NCI-H524 (cell line): ENCODE measurements at regions not wholly inside any gene's neighbourhood (a gene's known extent, or its start where the extent isn't known, plus 50 kb on each side); places are given as distances from the start of the nearest gene placed in this dataset.

Experiments used
- DNase-seq, 2 experiments: peaks; one replicate each; lab custom pipeline; 2025; lab: John Stamatoyannopoulos, UW

DNA sequence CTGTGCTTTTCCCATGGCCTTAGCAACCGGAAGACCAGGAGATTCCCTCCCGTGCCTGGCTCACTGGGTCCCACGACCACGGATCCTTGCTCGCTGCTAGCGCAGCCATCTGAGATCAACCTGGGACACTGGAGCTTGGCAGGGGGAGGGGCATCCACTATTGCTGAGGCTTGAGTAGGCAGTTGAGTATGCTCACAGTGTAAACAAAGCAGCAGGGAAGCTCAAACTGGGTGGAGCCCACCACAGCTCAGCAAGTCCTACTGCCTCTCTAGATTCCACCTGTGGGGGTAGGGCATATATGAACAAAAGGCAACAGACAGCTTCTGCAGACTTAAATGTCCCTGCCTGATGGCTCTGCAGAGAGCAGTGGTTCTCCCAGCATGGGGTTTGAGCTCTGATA lies 697.0 kb downstream of the SORCS1 start:
- DNase-seq, result no peak

DNA sequence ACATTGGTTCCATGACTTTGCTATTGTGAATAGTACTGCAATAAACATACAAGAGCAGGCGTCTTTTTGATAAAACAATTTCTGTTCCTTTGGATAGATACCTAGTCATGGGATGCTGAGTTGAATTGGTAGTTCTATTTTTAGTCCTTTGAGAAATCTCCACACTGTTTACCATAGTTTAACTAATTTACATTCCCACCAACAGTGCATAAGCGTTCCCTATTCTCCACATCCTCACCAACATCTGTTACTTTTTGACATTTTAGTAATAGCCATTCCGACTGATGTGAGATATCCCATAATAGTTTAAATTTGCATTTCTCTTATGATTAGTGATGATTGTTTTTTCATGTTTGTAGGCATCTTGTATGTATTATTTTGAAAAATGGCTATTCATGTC lies 707.0 kb downstream of the SORCS1 start:
- DNase-seq, result no peak

DNA sequence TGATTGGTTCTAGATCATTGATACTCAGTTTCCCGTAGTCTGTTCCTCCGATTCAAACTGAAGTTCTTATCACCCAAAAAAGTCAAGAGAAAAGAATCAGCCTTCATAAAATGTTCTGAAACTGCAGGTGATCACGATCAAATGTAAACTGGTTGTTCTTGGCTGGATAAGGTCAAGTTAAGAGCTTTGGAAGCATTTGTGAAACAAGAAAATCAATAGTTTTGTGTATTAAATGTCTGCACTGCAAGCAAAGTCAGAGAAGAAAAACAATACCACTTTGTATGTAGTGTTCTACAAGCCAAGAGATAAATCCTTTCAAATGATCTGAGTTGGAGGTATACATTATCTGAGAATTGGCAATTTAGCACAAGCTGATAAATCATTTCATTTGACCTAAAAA lies 710.3 kb downstream of the SORCS1 start:
- no peak for DNase-seq

DNA sequence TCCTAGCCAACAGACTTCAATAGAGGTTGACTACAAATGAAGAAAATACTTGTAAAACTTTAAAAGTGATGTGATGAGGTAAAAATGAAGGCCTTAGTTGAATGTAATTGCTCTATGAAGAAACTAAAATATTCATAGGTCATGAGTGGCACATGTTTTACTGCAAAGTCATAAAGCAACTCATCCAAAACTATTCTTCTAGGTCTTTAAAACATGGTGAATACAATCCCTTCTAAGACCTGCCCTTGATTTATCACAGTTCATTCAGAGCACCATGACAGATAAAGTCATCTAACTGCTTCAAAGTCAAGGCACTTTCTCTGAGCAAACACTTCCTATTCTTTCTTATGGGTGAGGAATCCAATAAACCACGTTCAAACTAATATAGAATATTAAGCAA lies 713.5 kb downstream of the SORCS1 start:
- no peak for DNase-seq

DNA sequence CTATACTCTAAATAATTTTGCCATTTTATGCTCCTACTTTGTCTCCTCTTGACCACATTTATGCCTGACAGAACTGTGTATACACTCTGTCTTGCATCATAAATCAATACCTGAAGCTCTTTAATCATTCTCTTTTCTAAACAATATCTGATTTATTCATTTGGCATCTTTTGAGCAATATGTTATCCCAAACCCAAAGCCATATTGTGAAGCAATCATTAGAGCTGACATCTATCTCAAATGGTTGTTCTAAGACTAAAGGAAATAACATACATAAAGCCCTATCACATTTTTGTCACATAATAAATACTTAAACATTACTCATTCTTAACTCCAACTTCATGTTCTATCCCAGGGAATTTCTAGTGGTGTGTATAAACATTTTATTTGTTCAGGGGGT lies 717.6 kb downstream of the SORCS1 start:
- DNase-seq, result no peak

DNA sequence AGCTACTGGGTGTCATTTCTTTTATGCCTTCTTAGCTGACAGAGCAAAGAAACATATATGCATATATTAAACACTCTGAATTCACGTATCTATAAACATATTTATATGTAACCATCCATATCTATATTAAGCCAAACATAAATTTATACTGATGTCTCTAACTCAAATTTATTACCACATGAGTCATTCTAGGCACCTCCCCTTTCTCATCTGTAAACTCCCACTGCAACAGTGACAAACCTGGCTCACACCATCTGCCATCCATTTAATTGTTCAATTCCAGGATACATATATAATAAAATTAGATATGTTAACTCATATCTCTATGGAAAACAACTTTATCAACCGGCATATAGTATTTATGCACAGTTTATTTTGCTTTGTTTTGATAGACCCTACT lies 722.3 kb downstream of the SORCS1 start:
- no peak for DNase-seq

DNA sequence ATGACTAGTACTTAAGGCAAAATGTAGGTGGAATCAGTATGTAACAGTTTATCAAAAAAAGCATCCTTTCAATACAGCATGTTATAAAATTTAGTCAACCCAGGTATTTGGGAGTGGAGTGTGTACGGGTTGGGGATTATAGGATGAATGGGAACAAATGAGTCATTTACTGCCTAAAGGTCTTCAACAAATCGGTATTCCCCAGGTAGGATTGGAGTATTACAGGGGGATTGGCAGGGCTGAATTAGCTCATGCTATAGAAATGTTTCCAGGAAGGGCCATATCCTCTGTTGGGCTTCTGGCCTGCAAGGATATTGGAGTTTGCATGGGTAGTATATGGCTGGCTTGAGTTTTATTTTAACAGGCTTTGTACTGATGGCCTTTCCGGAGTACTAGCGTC lies 723.7 kb downstream of the SORCS1 start:
- no peak for DNase-seq

DNA sequence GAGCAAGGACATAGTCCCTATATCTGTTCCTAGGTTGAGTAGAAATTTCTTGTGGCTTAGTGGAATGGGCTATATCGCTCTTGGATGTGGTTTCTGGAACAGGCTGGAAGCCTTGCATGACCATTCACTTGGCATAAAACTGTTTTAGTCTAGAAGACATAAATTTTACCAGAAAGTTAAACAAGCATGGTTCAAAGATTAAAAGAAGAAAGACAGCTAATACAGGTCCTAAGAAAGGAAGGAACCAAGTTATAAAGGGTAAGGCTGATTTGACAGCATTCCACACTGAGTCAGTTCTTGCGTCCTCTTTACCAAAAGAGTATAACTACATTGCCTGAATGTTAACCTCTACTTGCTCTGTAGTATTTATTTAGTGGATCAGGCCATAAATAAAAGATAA lies 724.2 kb downstream of the SORCS1 start:
- no peak for DNase-seq

DNA sequence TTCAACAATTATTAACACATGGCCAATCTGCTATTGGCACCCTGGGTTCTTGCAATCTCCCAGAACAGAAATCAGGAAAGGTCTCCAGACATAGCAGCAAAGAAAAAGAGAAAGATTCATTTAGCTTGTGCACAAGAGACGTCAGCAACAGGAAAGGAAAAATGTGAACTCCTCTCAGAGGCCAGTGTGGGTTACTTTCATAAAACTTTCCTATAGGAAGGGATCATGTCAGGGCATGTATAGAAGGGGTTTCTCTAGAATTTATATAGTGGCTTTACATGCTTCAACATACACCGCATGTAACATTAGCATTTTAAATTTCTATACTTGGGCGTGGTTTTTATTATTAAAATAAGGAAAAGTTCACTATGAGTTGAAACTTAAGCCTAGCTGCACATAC lies 725.1 kb downstream of the SORCS1 start:
- no peak for DNase-seq

DNA sequence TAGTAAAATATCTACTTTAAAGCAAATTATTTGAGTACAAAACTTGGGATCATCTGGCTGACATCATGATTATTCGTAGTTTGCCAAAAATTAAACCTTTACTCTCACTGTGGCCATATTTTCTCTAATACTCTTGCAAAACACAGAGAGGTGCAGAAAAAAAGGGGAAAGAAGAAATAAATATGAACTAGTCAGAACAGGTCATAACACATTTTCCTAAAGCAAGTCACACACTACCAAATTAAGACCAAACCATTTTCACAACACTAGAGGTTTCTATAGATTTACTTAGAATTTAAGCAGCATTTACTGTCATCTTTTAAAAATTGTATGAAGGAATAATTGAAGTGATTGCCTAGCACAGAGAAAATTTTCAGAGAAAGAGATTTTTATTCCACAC lies 726.1 kb downstream of the SORCS1 start:
- no peak for DNase-seq

DNA sequence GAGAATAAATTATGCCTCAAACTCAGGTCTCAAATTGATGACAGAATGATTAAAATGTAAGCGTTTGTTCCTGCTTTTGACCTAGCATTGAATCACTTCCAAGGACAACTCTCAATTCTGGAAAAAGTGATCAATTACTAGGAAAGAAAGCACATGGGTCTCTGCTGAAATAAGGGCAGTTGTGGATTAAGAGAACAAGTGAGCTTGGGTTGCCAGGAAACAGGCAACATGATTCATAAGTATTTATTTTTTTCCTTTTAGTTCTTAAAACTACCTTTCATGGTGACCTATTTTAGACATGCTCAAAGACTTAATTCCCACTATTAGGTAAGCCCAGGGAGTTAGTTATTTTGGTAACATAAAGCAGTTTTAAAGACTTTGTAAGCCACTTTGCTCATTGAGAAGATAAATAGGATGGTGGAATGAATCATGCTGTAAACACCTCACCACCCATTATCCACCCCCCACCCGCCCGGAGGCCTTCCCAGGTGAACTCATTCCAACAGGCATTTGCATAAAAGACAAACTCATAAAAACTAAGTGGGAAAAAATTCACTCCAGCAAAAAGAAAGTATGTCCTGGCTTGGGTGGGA lies 728.3 kb downstream of the SORCS1 start:
- DNase-seq, result no peak

DNA sequence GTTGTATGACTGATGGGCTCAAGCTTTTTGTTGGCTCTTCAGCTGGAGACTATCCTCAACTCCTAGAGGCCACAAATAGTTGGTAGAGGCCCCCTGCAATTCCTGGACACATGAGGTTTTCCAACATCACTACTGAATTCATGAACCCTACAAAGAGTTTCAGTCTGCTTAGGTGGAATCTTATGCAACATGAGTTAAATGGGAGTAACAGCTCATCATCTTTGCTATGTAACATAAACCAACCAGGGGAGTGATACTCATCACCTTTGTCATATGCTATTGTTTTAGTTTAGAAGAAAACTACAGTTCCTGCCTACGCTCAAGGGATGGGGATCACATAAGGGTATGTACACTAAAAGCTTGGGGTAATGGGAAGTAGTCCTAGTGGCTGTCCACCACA lies 729.4 kb downstream of the SORCS1 start:
- no peak for DNase-seq

DNA sequence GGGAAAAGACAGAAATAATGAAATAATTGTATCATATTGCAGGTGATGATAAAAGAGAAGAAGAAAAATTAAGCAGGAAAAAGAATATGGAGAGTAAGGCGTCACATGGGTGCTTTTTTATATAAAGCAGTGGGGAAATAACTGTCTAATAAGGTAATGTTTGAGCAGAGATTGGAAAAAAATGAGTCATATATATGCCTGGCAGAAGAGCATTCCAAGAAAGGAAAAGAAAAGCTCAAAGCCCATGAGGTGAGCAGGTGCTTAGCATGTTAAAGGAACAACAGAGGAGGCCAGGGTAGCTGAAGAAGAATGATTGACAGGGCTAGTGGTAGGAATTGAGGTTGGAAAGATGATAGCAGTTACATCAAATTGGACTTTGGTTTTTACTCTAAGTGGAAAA lies 739.5 kb downstream of the SORCS1 start:
- no peak for DNase-seq

DNA sequence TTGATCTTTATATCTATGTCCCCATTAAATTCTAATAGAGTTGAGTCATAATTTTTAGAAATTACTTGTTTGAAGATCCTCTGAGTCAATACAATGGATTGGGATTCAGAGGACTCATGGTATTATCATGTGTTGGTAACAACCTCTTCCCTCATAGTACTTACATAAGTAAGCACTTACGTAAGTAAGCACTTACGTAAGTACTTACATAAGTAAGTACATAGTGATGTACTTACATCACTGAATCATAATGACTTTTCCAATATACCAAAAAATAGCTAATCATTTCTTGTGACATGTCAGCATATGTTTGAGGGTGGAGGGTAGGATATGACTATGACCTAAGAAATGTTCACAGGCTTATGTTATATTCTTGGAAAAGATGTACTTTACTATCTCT lies 740.5 kb downstream of the SORCS1 start:
- no peak for DNase-seq

DNA sequence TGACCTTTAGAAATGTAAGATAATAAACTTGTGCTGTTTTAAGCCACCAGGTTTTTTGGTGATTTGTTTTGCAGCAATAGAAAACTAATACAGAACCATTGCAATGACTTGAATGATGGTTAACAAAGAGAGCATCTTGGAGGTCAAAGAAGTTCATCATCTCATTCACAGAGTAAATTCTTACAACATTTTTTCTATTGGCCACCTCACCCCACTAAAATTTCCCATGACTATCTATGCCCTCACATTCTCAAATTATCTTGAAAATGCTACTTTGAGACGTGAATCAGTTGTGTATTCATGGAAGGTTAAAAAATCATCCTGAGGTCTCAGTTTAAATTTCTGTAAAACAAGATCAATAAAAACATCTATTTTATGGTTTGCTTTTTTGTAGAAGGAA lies 754.2 kb downstream of the SORCS1 start:
- DNase-seq, result no peak

DNA sequence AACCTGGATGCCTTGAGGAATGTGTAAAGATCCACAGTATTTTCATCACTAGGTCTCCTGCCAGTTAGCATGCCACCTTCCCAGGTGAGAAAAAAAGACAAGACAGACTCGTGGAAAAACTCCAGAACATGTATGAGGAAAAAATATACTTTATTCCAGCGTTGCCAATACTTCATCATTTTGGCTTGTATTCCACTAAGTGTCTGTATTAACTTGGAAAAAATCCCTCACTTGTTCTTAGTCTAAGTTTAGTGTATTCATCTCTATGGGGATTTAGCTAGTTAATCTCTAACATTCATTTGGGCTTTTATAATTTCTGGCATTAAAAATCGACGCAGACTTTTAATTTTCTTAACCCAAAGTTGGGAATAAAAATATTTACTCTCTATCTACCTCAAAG lies 759.4 kb downstream of the SORCS1 start:
- no peak for DNase-seq

DNA sequence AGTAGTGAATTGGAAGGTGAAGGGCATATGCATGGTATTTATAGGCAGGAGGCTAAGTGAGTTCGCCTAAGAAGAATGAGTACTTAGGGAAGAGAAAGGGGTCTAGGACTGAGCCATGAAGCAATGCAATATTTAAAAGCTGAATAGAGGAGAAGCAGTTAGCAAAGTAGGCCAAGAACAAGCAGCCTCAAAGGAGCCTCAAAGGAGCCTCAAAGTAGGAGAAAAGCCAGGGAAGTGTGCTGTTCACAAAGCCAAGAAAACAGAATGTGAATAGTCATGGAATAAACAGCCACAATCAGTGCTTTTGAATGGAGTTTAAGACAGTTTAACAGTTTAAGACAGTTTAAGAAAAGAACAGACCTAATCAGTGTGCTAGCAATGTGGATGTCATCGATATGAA lies 762.0 kb downstream of the SORCS1 start:
- DNase-seq, result no peak

DNA sequence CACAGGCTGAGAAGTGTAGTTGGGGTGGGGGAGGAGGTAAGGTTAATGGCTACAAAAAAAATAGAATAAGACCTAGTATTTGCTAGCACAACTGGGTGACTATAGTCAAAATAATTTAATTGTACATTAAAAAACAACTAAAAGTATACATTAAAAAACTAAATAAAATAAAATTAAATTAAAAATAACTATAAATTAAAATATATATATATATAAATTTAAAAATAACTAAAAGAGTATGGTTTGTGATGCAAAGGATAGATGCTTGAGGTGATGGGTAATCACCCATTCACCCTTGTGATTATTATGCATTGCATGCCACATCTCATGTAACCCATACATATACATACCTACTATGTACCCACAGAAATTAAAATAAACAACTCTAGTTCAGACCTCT lies 762.5 kb downstream of the SORCS1 start:
- DNase-seq, result no peak

DNA sequence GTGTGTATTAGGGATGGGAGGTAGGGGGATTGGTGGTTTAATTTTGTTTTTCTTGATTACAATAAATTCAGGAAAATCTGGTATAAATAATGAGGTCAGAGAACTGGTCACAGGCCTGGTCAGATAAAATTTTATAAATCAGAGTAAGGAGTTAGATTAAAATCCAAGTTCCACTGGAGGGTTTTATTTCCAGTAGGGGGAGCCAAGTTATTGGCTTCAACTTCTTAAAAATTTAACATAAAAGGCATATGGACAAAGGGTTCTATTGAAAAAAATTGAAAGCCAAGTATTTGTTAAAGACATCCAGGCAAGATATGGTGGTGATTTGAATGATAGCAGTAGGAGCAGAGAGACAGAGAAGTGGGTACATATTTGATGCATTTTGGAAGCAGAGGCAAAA lies 763.3 kb downstream of the SORCS1 start:
- no peak for DNase-seq

DNA sequence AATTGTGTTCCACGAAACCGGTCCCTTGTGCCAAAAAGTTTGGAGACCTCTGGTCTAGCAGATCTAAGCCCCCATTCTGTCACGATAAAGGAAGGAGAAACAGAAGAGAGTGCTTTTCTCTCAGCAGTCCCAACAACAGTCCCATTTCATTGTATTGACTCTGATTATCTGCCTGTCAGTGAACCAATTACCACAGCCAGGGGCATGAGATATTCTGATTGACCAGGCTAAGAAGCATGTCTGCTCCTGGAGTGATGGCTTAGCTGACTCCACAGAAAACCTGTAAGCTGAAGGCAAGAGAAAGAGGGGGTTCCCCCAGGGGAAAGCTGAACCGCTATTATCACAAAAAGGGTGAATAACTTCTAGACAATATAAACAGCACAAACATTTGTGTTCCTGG lies 765.4 kb downstream of the SORCS1 start:
- DNase-seq, result no peak

DNA sequence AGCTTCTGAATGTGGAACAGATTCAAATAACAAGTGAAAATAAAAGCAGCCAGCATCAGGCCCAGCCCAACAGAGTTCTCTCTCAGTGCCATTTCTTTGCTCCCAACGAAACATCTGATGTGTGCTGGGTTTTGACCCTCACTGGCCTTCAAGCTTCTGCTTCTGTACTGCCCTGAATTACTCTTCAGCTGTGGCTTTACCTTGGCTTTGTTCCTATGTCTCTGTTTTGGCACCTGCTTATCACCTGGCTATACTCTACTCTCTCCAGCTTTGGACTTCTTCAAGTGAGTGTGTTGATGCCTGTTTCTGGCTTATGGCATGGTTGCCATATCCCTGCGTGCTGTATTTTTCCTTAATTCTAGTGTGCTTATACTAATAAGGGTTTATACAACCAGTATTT lies 768.3 kb downstream of the SORCS1 start:
- DNase-seq, result no peak

DNA sequence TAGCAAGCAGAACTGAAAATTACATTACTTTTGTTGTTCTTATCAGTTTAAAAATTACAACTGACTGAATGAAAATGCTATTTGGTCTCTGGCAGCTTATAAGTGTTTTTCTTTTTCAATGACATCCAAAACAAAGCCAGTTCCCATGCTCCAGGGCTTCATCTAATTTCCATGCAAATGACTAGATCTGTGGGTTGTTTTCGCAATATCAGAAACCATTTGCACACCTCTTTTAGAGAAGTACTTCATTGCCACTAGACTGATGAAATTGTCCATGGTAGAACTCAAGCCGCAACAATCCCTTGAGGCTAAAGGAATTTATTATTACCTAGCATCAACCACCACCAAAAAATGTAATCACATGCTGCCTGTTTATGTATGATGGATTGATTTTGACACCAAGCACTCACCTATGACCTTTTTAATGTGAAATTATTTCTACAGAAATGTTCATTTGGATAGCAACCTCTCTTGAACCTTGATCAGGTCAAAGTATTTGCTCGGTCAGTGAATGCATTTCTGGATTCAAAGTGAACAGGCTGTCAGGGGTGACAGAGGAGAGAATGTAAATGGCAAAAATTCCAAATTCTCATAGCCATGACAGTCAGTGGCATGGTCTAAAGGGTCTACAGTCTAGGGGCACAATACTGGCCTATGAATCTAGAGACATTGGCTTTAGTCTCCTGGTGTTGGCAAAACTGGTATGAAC lies 769.3 kb downstream of the SORCS1 start:
- no peak for DNase-seq

DNA sequence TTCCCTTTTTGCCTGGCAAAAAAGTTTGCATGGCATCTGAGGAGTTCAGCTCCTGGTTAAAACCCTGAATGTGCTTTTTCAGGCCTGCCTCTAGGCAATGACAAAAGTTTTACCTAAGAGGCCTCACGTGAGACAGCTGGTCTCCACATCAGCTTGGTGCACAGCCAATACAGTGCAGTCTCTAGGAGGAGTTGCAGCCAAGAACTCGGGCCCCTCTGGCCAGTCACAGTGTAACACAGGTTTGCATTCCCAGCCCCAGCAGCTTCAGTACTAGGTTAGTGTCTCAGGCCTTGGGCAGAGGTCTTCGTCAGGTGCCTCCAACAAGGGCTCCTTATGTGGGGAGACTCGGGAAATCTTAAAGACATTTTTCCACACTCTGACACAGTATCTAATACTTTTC lies 771.7 kb downstream of the SORCS1 start:
- no peak for DNase-seq

DNA sequence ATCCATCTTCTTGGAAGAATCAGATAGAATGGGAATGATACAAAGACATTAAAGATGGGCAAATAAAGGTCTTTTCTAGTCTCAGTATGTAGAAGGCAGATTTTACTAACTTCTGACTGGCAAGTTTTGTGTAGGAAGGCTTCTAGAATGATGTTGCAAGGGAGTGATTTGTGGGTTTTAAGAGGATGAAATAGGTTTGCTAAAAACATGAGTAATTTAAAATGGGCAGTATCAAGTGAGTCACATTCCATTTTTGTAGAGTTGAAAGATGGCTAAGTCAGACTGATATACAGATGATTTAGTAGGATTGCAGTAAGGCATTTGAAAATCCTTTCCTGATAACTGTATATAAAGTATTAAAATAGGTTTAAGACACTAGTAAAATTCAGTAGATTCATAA lies 777.4 kb downstream of the SORCS1 start:
- DNase-seq, result no peak
